GM19467 (cell line): ENCODE measurements at regions not wholly inside any gene's neighbourhood (a gene's known extent, or its start where the extent isn't known, plus 50 kb on each side); places are given as distances from the start of the nearest gene placed in this dataset.
"Not testable (repeated sequence)": the region's sequence is repeated elsewhere in the genome, so short reads cannot be mapped to it uniquely, and the experiment has no call there.

Experiments used
- ATAC-seq: cut with Tn5 transposase; IDR thresholded peaks from one replicate; pipeline ENCODE4 v1.9.1; 2021; ENCODE audit warnings: mild to moderate bottlenecking, moderate library complexity; ENCODE audit not compliant: unreplicated experiment

DNA sequence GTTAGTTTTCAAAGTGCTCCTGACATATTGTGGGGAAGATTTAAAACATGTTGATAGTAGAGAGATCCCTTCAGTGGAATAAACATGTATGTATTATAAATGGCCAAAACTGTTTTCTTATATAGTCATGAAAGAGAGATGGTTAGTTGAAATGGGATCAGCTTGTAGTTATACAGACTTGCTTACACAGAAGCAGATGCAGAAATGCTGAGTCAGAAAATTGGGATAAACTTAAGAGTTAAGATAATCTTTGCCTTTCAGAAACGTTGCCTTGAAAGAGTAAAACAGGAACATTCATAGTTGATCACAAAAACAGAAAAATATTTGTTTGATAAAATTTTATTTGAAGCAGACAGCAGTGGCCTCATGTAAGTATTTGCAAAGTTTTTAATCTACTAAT, 433.2 kb upstream of the BCHE start:
- no peak for ATAC-seq

DNA sequence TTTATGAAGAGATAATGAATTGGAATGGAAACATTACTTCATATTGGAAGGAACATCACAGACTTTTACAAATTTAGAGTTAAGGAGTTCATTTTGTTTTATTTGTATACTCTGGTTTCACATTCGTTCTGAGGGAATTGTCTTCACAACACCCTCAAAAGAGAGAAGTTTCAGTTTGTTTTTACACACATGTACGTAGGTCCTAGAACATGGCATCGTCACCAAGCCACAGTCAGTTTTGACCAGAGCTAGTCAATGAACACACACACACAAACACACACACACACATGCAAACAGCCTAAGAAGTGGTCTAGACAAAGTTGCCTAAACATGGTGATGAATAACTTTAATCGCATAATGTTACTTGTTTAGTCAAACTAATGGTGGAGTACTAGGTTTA, 427.9 kb upstream of the BCHE start:
- ATAC-seq: no peak

DNA sequence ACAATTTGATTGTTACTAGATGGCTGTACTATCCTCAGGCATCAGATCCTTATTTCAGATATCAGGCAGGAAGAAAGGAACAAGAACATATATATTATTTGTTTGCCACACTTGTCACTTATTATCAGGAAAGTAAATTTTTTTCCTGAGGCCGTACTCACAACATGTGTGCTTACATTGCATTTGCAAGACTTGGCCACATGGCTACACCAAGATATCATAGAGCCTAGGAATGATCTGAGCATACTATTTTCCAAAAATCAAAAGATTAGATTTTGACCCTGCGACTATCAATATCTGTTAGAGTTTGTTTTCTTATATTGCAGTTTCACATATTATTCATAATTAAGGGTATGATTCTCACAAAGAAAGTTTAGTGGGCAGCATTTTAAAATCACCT, 426.2 kb upstream of the BCHE start:
- ATAC-seq: no peak

DNA sequence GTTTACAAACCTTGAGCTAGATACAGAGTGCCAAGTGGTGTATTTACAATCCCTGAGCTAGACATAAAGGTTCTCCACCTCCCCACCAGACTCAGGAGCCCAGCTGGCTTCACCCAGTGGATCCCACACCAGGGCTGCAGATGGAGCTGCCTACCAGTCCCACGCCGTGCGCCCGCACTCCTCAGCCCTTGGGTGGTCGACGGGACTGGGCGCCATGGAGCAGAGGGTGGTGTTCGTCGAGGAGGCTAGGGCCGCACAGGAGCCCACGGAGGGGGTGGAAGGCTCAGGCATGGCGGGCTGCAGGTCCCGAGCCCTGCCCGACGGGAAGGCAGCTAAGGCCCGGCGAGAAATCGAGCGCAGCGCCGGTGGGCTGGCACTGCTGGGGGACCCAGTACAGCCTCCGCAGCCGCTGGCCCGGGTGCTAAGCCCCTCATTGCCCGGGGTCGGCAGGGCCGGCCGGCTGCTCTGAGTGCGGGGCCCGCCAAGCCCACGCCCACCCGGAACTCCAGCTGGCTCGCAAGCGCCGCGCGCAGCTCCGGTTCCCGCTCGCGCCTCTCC, 421.1 kb upstream of the BCHE start:
- ATAC-seq: not testable (repeated sequence)

DNA sequence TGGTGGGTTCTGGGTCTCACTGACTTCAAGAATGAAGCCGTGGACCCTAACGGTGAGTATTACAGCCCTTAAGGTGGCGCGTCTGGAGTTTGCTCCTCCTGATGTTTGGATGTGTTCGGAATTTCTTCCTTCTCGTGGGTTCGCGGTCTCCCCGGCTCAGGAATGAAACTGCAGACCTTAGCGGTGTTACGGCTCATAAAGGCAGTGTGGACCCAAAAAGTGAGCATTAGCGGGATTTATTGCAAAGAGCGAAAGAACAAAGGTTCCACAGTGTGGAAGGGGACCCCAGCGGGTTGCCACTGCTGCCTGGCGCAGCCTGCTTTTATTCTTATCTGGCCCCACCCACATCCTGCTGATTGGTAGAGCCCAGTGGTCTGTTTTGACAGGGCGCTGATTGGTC, 420.5 kb upstream of the BCHE start:
- ATAC-seq: no peak

DNA sequence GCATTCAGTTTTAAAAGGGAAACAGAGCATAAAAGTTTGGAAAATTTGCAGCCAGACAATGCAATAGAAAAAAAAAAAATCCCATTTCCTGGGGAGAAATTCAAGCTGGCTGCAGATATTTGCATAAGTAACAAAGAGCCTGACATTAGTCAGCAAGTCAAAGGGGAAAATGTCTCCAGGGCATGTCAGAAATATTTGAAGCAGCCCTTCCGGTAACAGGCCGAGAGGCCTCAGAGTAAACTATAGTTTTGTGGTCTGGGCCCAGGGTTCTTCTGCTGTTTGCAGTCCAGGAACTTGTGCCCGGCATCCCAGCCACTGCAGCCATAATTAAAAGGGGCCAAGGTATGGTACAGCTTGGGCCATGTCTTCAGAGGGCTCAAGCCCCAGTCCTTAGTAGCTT, 411.6 kb upstream of the BCHE start:
- no peak for ATAC-seq

DNA sequence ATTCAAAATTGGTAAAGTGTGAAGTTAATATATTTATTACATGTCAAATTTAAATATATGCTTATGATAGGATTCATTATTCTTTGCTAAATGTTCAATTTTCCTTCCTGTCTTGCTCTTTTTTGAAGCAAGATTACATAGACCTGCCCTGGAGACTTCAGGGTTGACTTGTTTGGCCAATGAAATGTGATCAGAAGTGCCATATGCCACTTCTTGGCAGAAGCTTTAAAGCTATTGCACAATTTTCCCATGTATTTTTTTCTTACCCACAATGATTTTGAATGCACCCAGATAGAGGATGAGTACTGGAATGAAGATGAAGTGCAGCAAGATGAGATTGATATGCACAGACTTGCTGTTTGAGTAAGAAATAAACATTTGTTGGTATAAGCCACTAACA, 406.3 kb upstream of the BCHE start:
- ATAC-seq: no peak

DNA sequence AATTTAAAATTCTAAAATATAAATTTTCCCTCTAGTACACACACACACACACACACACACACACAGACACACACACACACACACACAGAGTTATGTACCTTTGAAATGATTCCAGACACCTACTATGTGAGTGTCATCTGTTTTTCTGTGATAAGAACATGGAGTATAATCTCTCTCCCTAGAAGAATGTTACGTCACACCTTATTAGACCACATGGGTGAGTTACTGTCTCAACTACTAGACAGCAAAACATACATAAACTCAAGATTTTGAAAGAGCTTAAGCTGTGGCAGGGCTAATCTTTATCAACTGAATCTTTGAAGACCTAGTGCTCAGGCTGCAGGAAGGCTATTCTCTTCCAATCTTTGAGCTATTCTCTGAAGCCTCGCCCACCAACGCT, 385.9 kb upstream of the BCHE start:
- ATAC-seq: no peak

DNA sequence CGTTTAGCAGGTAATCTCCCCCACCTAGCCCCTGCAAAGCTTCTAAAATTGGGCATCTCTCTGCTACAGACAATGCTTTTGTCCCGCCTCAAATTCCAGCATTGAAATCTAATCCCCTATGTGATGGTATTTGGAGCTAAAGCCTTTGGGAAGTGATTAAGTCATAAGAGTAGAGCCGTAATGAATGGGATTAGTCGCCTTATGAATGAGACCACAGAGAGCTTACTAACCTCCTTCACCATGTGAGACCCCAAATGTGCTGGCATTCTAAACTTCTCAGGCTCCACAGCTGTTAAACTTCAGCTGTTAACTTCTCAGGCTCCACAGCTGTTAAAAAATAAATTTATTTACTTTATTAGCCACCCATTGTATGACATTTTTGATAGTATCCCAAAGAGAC, 374.2 kb upstream of the BCHE start:
- ATAC-seq: no peak

DNA sequence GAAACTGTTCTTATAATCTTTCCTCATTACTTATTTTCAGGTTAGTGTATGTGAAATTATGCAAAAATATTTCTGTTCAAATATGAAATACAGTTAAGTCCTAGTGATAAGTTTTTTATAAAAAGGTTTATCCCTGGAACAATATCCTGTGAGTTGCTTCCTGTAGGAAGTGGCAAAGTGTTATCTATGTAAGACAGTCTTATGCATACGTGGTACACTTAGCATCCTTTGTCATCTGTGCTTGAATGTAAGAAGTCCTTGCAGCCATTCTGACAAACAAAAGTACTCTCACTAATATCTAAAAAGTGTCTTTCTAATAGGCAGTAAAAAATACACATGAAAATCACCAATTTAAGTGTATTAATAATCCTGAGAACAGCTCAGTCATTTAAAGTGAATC, 372.5 kb upstream of the BCHE start:
- no peak for ATAC-seq

DNA sequence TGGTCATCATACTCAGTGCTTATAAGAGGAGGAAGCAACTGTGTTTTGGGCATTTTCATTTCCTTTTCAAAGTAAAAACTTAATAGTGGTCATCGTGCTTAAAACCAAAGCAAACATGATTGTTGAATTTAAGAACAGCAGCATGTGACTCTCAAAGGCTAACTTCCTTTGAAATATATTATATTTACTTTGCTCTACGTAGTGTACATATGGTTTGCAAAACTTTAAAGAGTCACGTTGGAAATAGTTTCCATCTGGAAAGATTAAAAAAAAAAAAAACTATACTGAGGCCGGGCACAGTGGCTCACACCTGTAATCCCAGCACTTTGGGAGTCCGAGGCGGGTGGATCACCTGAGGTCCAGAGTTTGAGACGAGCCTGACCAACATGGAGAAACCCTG, 367.9 kb upstream of the BCHE start:
- no peak for ATAC-seq

DNA sequence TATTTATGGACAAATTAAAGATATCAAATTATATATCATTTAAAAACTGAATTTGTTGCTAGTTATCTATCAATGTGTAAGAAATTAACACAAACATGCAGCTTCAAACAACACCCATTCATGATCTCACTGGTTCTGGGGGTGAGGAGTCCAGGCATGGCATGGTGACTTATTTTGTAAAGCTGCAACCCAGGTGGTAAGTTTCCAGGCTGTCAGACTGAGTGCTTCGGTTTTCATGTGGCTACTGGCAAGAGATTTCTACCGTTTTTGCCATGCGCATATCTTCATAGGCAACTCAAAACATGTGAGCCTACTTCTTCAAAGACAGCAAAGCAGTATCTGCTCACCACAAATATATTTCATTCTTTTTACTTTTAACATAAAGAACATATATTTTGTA, 364.3 kb upstream of the BCHE start:
- no peak for ATAC-seq

DNA sequence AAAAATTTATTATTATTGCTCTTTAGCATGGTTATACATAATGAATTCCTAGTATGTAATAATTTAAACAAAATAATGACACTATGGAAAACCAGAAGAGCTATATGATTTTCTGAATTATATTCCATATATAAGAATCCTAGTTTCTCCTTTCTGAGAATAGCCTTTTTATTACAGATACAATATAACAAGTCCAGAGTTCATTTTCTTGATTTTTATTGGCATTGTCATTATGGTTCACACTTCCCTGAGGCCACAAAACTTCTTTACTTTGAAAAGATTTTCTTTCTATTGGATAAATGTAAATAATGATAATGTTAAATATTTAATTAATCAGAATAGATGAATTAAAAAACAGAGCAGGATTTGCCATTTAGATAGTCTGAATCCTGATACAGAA, 362.3 kb upstream of the BCHE start:
- no peak for ATAC-seq

DNA sequence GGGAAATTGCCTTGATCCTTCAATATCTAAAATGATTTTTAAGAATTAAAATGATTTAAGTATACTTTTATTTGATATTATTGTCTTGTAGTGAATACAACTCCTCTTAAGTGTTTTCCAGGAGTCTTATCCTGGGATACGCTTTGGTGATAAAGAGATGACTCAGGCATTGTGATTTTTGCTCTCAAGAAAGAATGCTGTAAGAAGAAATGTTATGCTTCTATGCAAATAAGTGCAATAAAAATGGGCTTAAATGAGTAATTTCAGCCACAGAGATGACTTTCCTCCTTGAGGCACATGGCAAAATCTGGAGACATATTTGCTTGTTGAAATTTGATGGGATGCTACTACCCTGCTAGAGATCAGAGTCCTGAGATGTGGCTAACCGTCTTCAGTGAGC, 358.6 kb upstream of the BCHE start:
- ATAC-seq: no peak

DNA sequence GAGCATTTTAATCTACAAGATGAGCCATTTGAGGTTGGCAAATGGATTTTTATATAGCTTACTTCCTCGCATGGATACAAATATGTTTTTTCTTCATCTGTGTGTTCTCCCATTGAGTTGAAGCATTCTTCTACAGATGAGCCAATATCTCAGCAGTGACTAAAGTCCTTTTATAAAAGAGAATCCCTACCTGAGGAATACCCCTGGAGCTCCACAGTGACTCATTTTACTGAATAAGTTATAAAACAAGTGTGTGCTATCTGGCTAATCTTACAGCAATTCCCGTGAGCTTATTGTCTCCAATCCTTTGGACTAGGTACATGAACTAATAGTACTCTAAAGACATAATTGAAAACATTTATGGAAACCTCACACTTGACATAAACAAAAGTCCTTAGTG, 354.2 kb upstream of the BCHE start:
- no peak for ATAC-seq

DNA sequence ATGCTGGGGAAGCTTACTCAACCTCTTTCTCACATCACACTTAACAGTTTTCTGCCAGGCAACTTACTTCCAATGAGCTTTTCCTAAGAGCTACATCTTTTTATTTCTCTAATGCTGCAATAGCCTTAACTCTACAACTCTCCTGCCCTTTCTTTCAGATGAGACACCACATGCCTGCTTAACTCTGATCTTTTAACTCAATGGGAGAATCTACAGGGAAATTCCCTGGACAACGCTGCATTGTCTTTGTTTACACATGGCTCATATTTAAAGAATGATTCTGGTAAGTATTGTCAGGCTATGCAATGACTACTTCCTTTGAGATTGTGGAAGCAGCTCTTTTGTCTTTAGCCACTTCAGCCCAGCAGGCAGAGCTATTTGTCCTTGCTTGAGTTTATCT, 353.1 kb upstream of the BCHE start:
- no peak for ATAC-seq

DNA sequence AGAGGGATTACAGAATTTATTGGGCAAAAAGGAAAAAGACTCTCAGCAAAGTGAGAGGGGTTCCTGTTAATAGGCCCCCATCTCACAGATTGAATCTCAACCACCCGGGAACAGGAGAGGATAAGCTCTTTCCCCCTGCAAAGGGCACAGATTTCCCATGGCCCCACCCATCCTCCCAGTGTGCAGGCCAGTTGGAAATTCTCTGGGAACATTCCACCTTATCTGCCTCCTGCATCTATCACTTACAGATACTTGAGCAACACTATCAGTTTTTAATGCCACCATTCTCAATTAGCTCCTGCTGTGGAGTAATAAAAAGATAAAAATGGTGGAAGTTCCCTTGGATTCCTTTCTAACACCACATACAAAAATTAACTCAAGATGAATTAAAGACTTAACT, 350.0 kb upstream of the BCHE start:
- no peak for ATAC-seq

DNA sequence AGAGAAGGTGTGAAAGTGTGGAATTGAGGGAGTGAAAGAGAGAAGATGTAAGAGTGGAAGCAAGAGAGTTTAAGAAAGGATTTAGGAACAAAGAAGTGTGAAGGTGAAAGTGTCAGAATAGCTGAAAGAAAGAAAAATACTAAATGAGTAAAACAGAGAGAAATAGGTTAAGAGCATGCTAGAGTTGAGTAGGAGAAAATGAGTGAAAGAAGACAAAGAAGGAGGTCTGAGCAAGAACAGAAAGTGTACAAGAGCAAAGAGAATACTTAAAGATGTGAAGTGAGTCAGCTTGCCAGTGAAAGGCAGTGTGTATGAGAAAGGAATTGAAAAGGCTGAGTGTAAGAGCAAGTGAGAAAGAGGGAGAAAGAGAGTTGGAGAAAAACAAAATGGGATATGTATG, 348.8 kb upstream of the BCHE start:
- no peak for ATAC-seq

DNA sequence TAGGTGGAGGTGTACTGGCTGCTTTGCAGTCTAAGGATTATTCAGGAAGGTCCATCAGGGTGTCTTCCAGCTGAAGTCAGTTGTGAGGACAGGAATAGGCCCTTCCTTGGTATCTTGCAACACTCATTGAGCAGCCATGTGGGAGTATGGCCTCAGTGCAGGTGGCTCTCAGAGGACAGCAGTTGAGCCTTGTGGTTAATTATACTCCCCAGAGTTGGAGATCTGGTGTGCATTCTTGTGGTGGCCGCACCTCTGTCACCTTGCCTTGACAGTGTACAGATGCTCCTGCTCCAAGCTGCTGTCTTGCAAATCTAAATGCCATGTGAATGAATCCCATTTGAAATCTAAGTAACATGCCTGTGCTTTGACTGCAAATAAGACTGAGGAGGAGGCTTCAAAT, 339.9 kb upstream of the BCHE start:
- ATAC-seq: no peak

DNA sequence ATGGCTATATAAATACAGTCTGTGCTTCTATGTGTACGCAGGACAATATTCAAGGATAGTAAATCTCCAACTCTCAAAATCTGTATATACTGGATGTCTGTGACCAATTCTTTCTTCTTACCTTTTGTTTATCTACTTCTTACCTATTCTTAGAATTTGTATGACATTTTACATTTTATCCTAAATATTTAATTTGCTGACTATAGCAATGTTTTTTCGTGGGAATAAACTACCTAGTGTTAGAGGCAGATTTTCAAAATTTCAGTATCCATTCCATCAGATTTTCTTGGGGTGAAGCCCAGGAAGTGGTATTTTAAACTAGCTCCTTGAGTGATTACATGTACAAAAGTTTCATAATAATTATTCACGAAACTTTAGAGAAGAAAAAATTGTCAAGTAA, 334.5 kb upstream of the BCHE start:
- ATAC-seq: no peak

DNA sequence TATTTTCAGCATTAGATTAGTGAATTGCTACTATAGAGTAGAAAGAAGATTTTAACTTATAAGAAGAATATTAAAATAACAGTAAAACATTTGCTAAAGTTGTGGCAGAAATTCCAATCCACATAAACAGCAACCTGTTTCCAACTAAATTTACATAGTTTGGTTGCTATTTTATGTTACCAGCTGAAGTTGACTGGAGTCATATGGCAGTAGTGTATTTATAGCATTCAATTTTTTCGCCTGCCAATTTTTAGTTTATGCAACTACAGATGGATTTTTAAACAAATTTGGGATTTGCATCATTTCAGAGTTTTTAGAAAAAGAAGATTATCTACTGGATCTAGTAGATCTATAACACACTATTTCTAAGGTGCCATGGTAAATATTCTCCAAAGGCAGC, 332.5 kb upstream of the BCHE start:
- ATAC-seq: no peak

DNA sequence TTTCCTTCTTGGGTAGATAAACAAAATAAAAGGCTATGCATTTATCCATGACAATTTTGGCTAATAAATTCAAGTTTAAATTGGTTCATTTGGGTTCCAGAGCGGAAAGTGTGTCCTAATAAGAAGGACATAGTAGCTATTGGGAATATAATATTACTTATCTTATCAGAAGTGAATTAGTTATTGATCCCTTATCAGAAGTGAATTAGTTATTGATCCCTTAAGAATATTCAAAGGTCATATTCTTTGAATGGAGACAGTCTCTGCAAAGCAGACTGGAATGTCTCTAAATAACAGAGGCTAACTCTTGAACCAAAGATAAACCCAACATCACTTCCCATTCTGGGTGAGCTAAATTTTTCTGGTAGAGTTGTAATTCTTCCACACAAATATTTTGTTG, 290.7 kb upstream of the BCHE start:
- no peak for ATAC-seq

DNA sequence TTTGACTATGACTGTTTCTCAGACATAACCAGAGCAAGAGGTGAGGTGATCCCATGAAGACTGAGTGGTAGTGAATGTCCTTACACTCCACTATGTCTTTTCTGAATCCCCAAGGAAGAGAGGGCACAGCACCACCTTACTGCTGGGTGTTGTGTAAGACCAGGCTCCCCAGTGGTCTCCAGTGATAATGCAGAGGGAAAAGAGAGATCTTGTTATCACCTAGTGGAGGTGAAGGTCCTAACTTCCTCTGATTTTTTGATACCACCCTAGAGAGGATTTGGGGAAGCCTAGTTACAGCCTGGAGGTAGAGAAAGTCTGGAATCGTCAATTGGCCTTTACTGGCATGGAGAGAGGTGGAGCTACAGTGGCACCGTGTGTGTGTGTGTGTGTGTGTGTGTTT, 288.0 kb upstream of the BCHE start:
- ATAC-seq: no peak

DNA sequence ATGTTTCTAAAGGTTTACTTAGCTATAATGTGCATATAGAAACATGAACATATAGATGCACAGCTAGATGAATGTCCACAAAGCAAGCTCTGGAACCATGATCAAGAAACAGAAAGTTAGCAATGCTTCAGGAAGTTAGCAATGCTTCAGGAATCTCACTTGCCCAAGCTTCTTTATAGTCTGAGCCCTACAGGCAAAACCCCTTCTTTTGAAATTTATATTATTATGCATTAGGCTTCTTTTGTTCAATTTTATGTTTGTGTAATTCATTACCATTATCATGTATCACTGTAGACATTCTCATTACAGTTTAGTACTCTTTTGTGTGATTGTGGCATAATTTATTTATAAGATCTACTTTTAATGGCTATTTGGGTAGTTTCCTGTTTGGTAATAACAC, 286.4 kb upstream of the BCHE start:
- ATAC-seq: no peak
